CD4-positive, CD25-positive, alpha-beta regulatory T cell (primary cell): ENCODE measurements at regions not wholly inside any gene's neighbourhood (a gene's known extent, or its start where the extent isn't known, plus 50 kb on each side); places are given as distances from the start of the nearest gene placed in this dataset.

Source experiments
- ATAC-seq, 2 donors: fragments of 150-1000 bp; cut with Tn5 transposase; one replicate each; pipeline ENCODE4 v1.10.0; 2021; ENCODE audit warnings: low read depth in 2 of 2, moderate number of reproducible peaks in 2 of 2, moderate library complexity in 1 of 2
- DNase-seq, 3 donors: peaks; one replicate each; pipeline versions ENCODE4 v3.0.0 to v3.0.0-alpha.2; 2012 to 2022; ENCODE audit warnings: mixed read lengths in 1 of 3
- H3K27ac ChIP-seq: one replicate; pipeline ENCODE4 v1.7.0; 2013; ENCODE audit warnings: mild to moderate bottlenecking, low read length; ENCODE audit not compliant: insufficient read depth, poor library complexity, severe bottlenecking
- H3K27me3 ChIP-seq: one replicate; pipeline ENCODE4 v1.7.0; 2013; ENCODE audit warnings: low read length; ENCODE audit not compliant: control insufficient read depth, insufficient read depth
- H3K36me3 ChIP-seq: one replicate; pipeline ENCODE4 v1.7.0; 2013; ENCODE audit warnings: mild to moderate bottlenecking, low read length, moderate library complexity; ENCODE audit not compliant: control insufficient read depth, insufficient read depth
- H3K4me1 ChIP-seq: 2 replicates; pipeline ENCODE4 v1.7.0; 2013; ENCODE audit warnings: mild to moderate bottlenecking, low read length; ENCODE audit not compliant: insufficient read depth, control insufficient read depth, poor library complexity, severe bottlenecking
- H3K4me3 ChIP-seq: one replicate; pipeline ENCODE4 v1.7.0; 2013; ENCODE audit warnings: low read depth, mild to moderate bottlenecking, low read length, moderate library complexity
- H3K9me3 ChIP-seq, 2 experiments: 1 replicate in 1 of 2; 2 replicates in 1 of 2; pipeline ENCODE4 v1.7.0; 2013; ENCODE audit warnings: low read length in 2 of 2, mild to moderate bottlenecking in 1 of 2, moderate library complexity in 1 of 2; ENCODE audit not compliant: control insufficient read depth in 2 of 2
- H3K27ac Mint-ChIP-seq, 3 donors: one replicate each; pipeline ENCODE4 v1.8.0; 2020 to 2022; ENCODE audit warnings: mild to moderate bottlenecking in 3 of 3, mixed read lengths in 3 of 3, moderate library complexity in 2 of 3
- H3K27me3 Mint-ChIP-seq: one replicate; pipeline ENCODE4 v1.8.0; 2022; ENCODE audit warnings: mild to moderate bottlenecking, mixed read lengths
- H3K36me3 Mint-ChIP-seq: one replicate; pipeline ENCODE4 v1.8.0; 2020; ENCODE audit warnings: mixed read lengths
- H3K4me1 Mint-ChIP-seq, 4 donors: one replicate each; pipeline ENCODE4 v1.8.0; 2020 to 2022; ENCODE audit warnings: mixed read lengths in 4 of 4, mild to moderate bottlenecking in 1 of 4
- H3K4me3 Mint-ChIP-seq, 4 donors: one replicate each; pipeline ENCODE4 v1.8.0; 2020 to 2022; ENCODE audit warnings: mild to moderate bottlenecking in 4 of 4, mixed read lengths in 4 of 4, moderate library complexity in 3 of 4
- H3K9me3 Mint-ChIP-seq, 7 donors: one replicate each; pipeline ENCODE4 v1.8.0; 2020 to 2022; ENCODE audit warnings: mixed read lengths in 7 of 7, mild to moderate bottlenecking in 3 of 7, moderate library complexity in 2 of 7

GRCh38 chr10:57964351-57964750 lies 303.3 kb downstream of the IPMK start:
- no peaks in the 10 kb centered on the region for H3K4me1 ChIP-seq
- no peak overlapping the region for H3K4me3 ChIP-seq
- no peaks in the 10 kb centered on the region for H3K27me3 Mint-ChIP-seq
- DNase-seq (no peak), ATAC-seq (no peak)
- no peak overlapping the region for H3K4me3 Mint-ChIP-seq
- no peaks in the 10 kb centered on the region for H3K36me3 Mint-ChIP-seq
- peaks cover 0 to 14% (median 4%) of the 10 kb centered on the region in 7 donors for H3K9me3 Mint-ChIP-seq
- H3K9me3 ChIP-seq, result no peaks in the 10 kb centered on the region
- no peaks in the 10 kb centered on the region for H3K36me3 ChIP-seq
- H3K27me3 ChIP-seq, result no peaks in the 10 kb centered on the region
- H3K27ac Mint-ChIP-seq, result no peak overlapping the region
- H3K4me1 Mint-ChIP-seq, result no peaks in the 10 kb centered on the region
- H3K27ac ChIP-seq, result no peak overlapping the region

DNA sequence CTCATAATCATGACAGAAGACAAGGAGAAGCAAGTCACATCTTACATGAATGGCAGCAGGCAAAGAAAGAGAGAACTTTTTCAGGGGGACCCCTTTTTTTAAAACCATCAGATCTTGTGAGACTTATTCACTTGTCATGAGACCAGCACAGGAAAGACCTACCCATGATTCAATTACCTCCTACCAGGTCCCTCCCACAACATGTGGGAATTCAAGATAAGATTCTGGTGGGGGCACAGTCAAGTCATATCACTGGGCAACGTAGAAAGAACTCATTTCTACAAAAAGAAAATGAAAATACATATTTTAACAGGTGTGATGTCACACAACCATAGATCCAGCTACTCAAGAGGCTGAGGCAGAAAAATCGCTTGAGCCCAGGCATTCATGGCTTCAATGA lies 304.1 kb downstream of the IPMK start:
- Mint-ChIP-seq H3K27ac (no peak overlapping the region), H3K27me3 (no peaks in the 10 kb centered on the region), H3K9me3 (peaks cover 0 to 14% (median 4%) of the 10 kb centered on the region in 7 donors), H3K4me1 (no peaks in the 10 kb centered on the region), H3K36me3 (no peaks in the 10 kb centered on the region), H3K4me3 (no peak overlapping the region)
- Histone ChIP-seq H3K4me3 (no peak overlapping the region), H3K27me3 (no peaks in the 10 kb centered on the region), H3K36me3 (no peaks in the 10 kb centered on the region), H3K27ac (no peak overlapping the region), H3K9me3 (no peaks in the 10 kb centered on the region), H3K4me1 (no peaks in the 10 kb centered on the region)
- ATAC-seq (no peak), DNase-seq (no peak)

- H3K4me3 ChIP-seq, result no peak overlapping the region
- Mint-ChIP-seq H3K36me3 (no peaks in the 10 kb centered on the region), H3K27me3 (no peaks in the 10 kb centered on the region), H3K27ac (no peak overlapping the region), H3K4me1 (no peaks in the 10 kb centered on the region), H3K4me3 (no peak overlapping the region), H3K9me3 (peaks cover 0 to 14% (median 4%) of the 10 kb centered on the region in 7 donors)
- ATAC-seq (no peak), DNase-seq (no peak)
- H3K36me3 ChIP-seq, result no peaks in the 10 kb centered on the region
- no peaks in the 10 kb centered on the region for H3K27me3 ChIP-seq
- H3K27ac ChIP-seq, result no peak overlapping the region
- H3K9me3 ChIP-seq, result no peaks in the 10 kb centered on the region
- no peaks in the 10 kb centered on the region for H3K4me1 ChIP-seq
Observed at GRCh38 chr10:57962839-57963238, 304.9 kb downstream of the IPMK start.

DNA sequence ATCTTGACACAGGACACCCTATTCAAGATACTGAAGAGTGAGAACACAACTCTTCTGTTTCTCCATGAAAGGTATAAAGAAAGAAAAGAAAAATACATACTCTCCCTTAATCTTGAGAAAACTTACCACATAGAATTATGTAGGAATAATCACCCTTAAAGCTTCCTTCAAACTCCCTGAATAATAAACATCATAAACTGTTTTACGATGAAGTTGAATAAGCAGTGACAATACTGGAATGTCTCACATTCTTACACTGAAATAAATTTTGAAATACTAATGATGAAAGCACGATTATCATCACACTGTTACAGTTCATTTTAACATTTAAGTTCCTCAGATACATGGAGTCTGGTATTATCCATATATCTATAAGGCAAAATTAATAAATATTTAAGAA lies 306.2 kb downstream of the IPMK start:
- no peaks in the 10 kb centered on the region for H3K27me3 Mint-ChIP-seq
- no peak overlapping the region for H3K27ac ChIP-seq
- H3K9me3 Mint-ChIP-seq, result peaks cover 0 to 9% (median 3%) of the 10 kb centered on the region in 7 donors
- H3K4me3 ChIP-seq, result no peak overlapping the region
- H3K36me3 ChIP-seq, result no peaks in the 10 kb centered on the region
- no peak overlapping the region for H3K4me3 Mint-ChIP-seq
- H3K27ac Mint-ChIP-seq, result no peak overlapping the region
- H3K9me3 ChIP-seq, result no peaks in the 10 kb centered on the region
- no peaks in the 10 kb centered on the region for H3K4me1 ChIP-seq
- DNase-seq (no peak), ATAC-seq (no peak)
- no peaks in the 10 kb centered on the region for H3K4me1 Mint-ChIP-seq
- H3K36me3 Mint-ChIP-seq, result no peaks in the 10 kb centered on the region
- no peaks in the 10 kb centered on the region for H3K27me3 ChIP-seq

- no peak overlapping the region for H3K27ac Mint-ChIP-seq
- no peaks in the 10 kb centered on the region for H3K4me1 Mint-ChIP-seq
- H3K9me3 Mint-ChIP-seq, result peaks cover 0 to 7% (median 3%) of the 10 kb centered on the region in 7 donors
- Histone ChIP-seq H3K27me3 (no peaks in the 10 kb centered on the region), H3K4me3 (no peak overlapping the region), H3K4me1 (no peaks in the 10 kb centered on the region), H3K27ac (no peak overlapping the region), H3K36me3 (no peaks in the 10 kb centered on the region), H3K9me3 (no peaks in the 10 kb centered on the region)
- ATAC-seq (no peak), DNase-seq (no peak)
- H3K4me3 Mint-ChIP-seq, result no peak overlapping the region
- no peaks in the 10 kb centered on the region for H3K27me3 Mint-ChIP-seq
- H3K36me3 Mint-ChIP-seq, result no peaks in the 10 kb centered on the region
Observed at GRCh38 chr10:57960406-57960805, 307.3 kb downstream of the IPMK start.

GRCh38 chr10:57959318-57960006 lies 308.2 kb downstream of the IPMK start:
- ATAC-seq (no peak), DNase-seq (no peak)
- no peak overlapping the region for H3K27ac Mint-ChIP-seq
- no peak overlapping the region for H3K4me3 Mint-ChIP-seq
- no peaks in the 10 kb centered on the region for H3K4me1 ChIP-seq
- H3K36me3 Mint-ChIP-seq, result no peaks in the 10 kb centered on the region
- H3K27me3 Mint-ChIP-seq, result no peaks in the 10 kb centered on the region
- no peak overlapping the region for H3K4me3 ChIP-seq
- no peaks in the 10 kb centered on the region for H3K9me3 ChIP-seq
- no peaks in the 10 kb centered on the region for H3K27me3 ChIP-seq
- no peak overlapping the region for H3K27ac ChIP-seq
- no peaks in the 10 kb centered on the region for H3K36me3 ChIP-seq
- H3K4me1 Mint-ChIP-seq, result no peaks in the 10 kb centered on the region
- peaks cover 2 to 7% (median 4%) of the 10 kb centered on the region in 7 donors for H3K9me3 Mint-ChIP-seq

DNA sequence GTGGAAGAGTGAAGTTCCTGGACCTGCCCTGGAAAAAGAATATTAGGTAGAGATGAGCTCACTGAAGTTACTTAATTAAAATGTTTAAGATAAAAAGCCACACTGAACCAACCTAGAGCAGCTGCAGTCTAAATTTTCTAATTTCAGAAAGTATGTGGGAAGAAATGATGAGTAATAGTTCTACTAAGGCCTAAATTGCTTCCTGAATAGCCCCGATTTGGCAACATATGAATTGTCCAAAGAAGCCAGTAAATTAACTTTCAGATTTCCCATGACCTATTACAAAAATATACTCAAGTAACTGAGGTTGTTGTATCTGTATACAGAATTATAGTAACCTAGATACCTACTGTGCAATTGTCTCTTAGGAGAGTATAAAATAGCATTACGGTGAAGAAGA lies 312.6 kb downstream of the IPMK start:
- H3K4me3 ChIP-seq, result no peak overlapping the region
- no peaks in the 10 kb centered on the region for H3K36me3 ChIP-seq
- Mint-ChIP-seq H3K4me1 (no peaks in the 10 kb centered on the region), H3K4me3 (no peak overlapping the region), H3K36me3 (no peaks in the 10 kb centered on the region), H3K27me3 (no peaks in the 10 kb centered on the region), H3K9me3 (peaks cover 0 to 6% (median 0%) of the 10 kb centered on the region in 7 donors), H3K27ac (no peak overlapping the region)
- no peaks in the 10 kb centered on the region for H3K9me3 ChIP-seq
- no peaks in the 10 kb centered on the region for H3K4me1 ChIP-seq
- no peaks in the 10 kb centered on the region for H3K27me3 ChIP-seq
- no peak overlapping the region for H3K27ac ChIP-seq
- ATAC-seq (no peak), DNase-seq (no peak)

DNA sequence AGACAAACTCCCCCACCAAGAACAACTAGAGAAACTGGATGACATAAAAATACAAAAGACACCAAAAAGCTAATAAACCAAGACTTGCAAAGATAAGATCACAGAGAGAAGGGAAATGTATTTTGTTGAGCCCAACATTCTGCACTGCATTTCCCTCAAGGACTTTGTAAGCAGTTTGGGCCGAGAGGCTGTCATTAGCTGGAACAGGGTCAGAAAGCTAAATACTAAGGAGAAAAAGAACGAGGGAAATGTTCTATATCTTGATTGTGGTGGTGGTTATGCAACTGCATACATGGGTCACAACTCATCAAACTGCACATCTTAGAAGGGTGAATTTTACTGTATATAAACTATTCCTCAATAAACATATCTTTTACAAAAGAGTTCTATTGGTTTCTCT lies 315.0 kb downstream of the IPMK start:
- no peak for DNase-seq
- H3K36me3 ChIP-seq, result no peaks in the 10 kb centered on the region
- no peaks in the 10 kb centered on the region for H3K27me3 ChIP-seq
- H3K9me3 Mint-ChIP-seq, result peaks cover 0 to 6% (median 0%) of the 10 kb centered on the region in 7 donors
- no peak overlapping the region for H3K4me3 Mint-ChIP-seq
- H3K4me1 Mint-ChIP-seq, result no peaks in the 10 kb centered on the region
- H3K9me3 ChIP-seq, result no peaks in the 10 kb centered on the region
- H3K27ac Mint-ChIP-seq, result no peak overlapping the region
- H3K36me3 Mint-ChIP-seq, result no peaks in the 10 kb centered on the region
- no peaks in the 10 kb centered on the region for H3K27me3 Mint-ChIP-seq
- H3K4me3 ChIP-seq, result no peak overlapping the region
- H3K4me1 ChIP-seq, result no peaks in the 10 kb centered on the region
- no peak overlapping the region for H3K27ac ChIP-seq
- ATAC-seq, result no peak
